ENCODE measurements at regions not wholly inside any gene's neighbourhood (a gene's known extent, or its start where the extent isn't known, plus 50 kb on each side); places are given as distances from the start of the nearest gene placed in this dataset.

GRCh38 chrX:39536211-39536610, 561.5 kb downstream of the BCOR start:
- no peak for TF ChIP-seq POLR2A (IDR thresholded peaks at IDR 0.05)
- TF ChIP-seq EP300 (IDR thresholded peaks at IDR 0.05), result no peak
- no peak for TF ChIP-seq CTCF (IDR thresholded peaks at IDR 0.05)
- Histone ChIP-seq H3K27me3 (no peaks in the 10 kb centered on the region), H3K9me3 (no peaks in the 10 kb centered on the region), H3K27ac (no peak overlapping the region), H3K4me3 (no peak overlapping the region), H3K4me1 (no peaks in the 10 kb centered on the region), H3K36me3 (no peaks in the 10 kb centered on the region)
- no peak for DNase-seq (ENCODE audit: low spot score in 2 of 2)
- 35 to 65% methylated on average over 7 to 12 of the region's 12 CpGs for WGBS, 2 donors

GRCh38 chrX:39541881-39542280, 555.9 kb downstream of the BCOR start:
- no peak overlapping the region for H3K4me3 ChIP-seq
- no peak for DNase-seq (ENCODE audit: low spot score in 2 of 2)
- no peaks in the 10 kb centered on the region for H3K27me3 ChIP-seq
- H3K4me1 ChIP-seq, result no peaks in the 10 kb centered on the region
- H3K36me3 ChIP-seq, result no peaks in the 10 kb centered on the region
- TF ChIP-seq POLR2A (IDR thresholded peaks at IDR 0.05), result no peak
- 69 to 90% methylated on average over 5 of the region's 5 CpGs for WGBS, 2 donors
- H3K9me3 ChIP-seq, result peaks cover 0 to 2% (median 0%) of the 10 kb centered on the region in 4 donors
- no peak overlapping the region for H3K27ac ChIP-seq

GRCh38 chrX:39542316-39542715, 555.4 kb downstream of the BCOR start:
- Histone ChIP-seq H3K36me3 (no peaks in the 10 kb centered on the region), H3K27ac (no peak overlapping the region), H3K27me3 (no peaks in the 10 kb centered on the region), H3K4me3 (no peak overlapping the region), H3K9me3 (peaks cover 0 to 2% (median 0%) of the 10 kb centered on the region in 4 donors), H3K4me1 (no peaks in the 10 kb centered on the region)
- TF ChIP-seq EP300 (IDR thresholded peaks at IDR 0.05) (no peak), CTCF (IDR thresholded peaks at IDR 0.05) (no peak), POLR2A (IDR thresholded peaks at IDR 0.05) (no peak)
- no peak for DNase-seq (ENCODE audit: low spot score in 2 of 2)
- 82 to 86% methylated on average over 8 to 12 of the region's 12 CpGs for WGBS, 2 donors

- H3K36me3 ChIP-seq, result no peaks in the 10 kb centered on the region
- no peak overlapping the region for H3K4me3 ChIP-seq
- DNase-seq (ENCODE audit: low spot score in 2 of 2), result no peak
- no peaks in the 10 kb centered on the region for H3K27me3 ChIP-seq
- 72 to 84% methylated on average over 6 to 11 of the region's 11 CpGs for WGBS, 2 donors
- H3K4me1 ChIP-seq, result no peaks in the 10 kb centered on the region
- H3K9me3 ChIP-seq, result no peaks in the 10 kb centered on the region
- no peak overlapping the region for H3K27ac ChIP-seq
- TF ChIP-seq CTCF (IDR thresholded peaks at IDR 0.05) (no peak), POLR2A (IDR thresholded peaks at IDR 0.05) (no peak), EP300 (IDR thresholded peaks at IDR 0.05) (no peak)
Measured at GRCh38 chrX:39550795-39551361, 546.9 kb downstream of the BCOR start.

- no peaks in the 10 kb centered on the region for H3K4me1 ChIP-seq
- no peak for DNase-seq (ENCODE audit: low spot score in 2 of 2)
- 45 to 62% methylated on average over 2 of the region's 2 CpGs for WGBS, 2 donors
- TF ChIP-seq CTCF (IDR thresholded peaks at IDR 0.05) (no peak), EP300 (IDR thresholded peaks at IDR 0.05) (no peak), POLR2A (IDR thresholded peaks at IDR 0.05) (no peak)
- no peaks in the 10 kb centered on the region for H3K36me3 ChIP-seq
- no peaks in the 10 kb centered on the region for H3K9me3 ChIP-seq
- H3K27ac ChIP-seq, result no peak overlapping the region
- H3K4me3 ChIP-seq, result no peak overlapping the region
- no peaks in the 10 kb centered on the region for H3K27me3 ChIP-seq
Measured at GRCh38 chrX:39551762-39552161, 546.0 kb downstream of the BCOR start.

- TF ChIP-seq POLR2A (IDR thresholded peaks at IDR 0.05) (no peak), EP300 (IDR thresholded peaks at IDR 0.05) (no peak)
- no peak overlapping the region for H3K27ac ChIP-seq
- H3K9me3 ChIP-seq, result no peaks in the 10 kb centered on the region
- DNase-seq (ENCODE audit: low spot score in 2 of 2), result no peak
- no peaks in the 10 kb centered on the region for H3K27me3 ChIP-seq
- H3K36me3 ChIP-seq, result no peaks in the 10 kb centered on the region
- WGBS, 2 donors, result 83 to 94% methylated on average over 4 of the region's 4 CpGs
- H3K4me1 ChIP-seq, result no peaks in the 10 kb centered on the region
- H3K4me3 ChIP-seq, result no peak overlapping the region
Measured at GRCh38 chrX:39555431-39555830, 542.3 kb downstream of the BCOR start.
